ENCODE measurements at regions not wholly inside any gene's neighbourhood (a gene's known extent, or its start where the extent isn't known, plus 50 kb on each side); places are given as distances from the start of the nearest gene placed in this dataset.

DNA sequence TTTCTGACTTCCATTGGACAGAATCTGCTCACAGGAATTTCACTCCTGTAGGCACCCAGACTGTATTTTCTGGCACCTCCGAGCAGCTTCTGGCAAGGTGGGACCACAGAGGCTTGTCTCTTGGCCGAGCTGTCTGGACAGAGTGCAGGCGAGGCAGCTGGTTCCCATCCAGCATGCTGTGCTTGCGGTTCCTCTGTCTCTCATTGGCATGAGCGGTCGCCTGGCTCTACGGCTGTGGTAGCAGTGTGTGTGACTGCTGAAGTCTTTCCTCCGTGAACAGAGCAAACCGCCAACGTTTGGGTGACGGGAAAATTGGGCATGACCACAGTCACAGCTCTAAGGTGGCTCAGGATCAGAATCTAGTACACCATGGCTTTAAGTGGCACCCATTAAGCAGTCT, 411.7 kb upstream of the NETO1 start:
- DNase-seq = no peak

DNA sequence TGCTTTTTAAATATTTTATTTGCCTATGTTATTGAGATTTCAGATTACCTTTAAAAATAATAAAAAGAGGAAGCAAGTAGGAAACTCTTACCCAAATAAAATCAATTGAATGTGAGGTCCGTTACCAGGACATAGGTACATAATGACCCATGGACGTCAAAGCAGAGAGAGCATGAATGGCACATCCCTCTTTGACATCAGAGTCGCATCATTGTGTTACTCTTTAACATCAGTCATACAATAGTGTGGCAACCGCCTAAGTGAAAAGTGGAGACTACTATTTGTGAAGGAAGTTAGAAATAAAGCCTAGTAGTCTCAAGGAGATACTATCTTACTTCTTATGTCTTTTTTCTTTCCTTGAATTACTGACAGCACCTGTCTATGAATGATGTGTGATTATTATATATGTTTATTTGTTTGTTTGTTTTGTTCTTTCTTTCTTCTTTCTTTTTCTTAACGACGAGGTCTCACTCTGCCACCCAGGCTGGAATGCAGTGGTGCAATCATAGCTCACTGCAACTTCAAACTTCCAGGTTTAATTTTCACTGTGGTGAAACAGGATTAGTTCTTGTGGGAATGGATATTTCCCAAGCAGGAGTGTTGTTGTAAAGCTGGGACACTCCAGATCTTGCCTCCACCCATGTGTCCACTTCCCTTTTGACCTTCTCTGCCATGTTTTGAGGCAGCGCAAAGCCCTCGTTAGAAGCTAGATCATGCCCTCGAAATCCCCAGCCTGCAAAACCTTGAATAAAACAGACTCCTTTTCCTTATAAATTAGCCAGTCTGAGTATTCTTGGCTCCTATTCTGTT, 407.2 kb upstream of the NETO1 start:
- no peak for DNase-seq

DNA sequence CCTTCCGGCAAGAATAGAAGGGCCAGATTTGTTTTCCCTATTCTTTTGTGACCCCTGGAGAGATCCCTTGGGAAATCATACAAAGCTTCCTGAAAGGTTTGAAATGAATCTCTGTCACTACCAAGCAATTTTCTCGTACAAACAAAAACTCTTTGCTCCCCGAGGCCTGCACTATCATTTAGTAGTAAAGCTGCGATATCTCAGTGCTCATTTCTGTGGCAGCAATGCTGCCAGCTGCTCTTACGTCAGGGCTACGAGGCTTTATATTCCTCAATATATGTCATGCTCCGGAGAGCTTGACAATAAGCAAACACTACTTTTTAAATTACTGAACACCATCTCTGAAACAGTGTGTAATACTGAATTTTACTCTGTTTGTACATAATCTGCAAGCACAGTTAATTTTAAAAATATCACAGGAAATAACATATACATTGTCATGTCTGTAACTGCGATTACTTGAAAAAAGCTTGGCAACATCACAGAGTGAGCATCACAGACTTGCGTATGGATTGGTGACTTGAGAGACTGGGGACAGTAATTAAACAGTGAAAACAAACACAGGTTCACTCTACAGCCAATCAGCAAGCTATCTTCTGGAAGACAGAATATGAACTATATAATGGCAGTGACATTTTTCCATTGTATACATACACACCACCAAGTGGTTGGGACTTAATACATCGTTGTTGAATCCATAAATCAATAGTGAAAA, 403.3 kb upstream of the NETO1 start:
- no peak for DNase-seq

DNA sequence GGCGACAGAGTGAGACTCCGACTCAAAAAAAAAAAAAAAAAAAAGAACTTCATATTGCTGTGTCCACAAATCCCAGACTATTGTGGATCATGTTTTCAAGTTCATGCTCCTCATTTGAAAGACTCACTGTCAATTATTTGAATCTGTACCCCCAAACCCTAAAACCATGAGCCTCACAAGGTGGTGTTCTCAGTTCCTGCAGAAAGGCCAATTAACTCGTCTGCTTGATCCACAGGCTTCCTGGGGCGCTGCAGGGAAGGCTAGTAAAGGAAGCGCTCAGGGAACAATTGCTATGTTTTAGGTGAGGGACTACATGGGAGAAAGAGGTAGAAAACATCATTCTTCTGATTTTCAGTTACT, 396.8 kb upstream of the NETO1 start:
- no peak for DNase-seq

DNA sequence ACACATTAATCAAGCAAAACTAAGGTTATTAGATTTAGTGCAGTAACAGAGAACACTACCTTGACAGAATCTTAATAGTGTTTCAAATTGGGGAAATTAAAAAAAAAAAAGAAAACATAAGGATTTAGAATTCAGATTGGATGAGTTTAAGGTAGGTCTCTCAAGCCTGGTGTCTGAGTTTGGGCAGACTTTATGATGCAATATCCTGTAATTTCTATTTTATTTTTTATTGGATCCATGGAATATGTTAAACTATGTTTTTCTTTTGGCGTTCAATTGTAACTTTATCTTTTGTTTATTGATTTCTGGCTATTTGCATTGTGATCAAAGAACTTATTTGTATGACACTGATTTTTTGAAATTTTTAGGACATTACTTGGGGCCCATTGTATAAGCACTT, 394.1 kb upstream of the NETO1 start:
- DNase-seq = no peak

DNA sequence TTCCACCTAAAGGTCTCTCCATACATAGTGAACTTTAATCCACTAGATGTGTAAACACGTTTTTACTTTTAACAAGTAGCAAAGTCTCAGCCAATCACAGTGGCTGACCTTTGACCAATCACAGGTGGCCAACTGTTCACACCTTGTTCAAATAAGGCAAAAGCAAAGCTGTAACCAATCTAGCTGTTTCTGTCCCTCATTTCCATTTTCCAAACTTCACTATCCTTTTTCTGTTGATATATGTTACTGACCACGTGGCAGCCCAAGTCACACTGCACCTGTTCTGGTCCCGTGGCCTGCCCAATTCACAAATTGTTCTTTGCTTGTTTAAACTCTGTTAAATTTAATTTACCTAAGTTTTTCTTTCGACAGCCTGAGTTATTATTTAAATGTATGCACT, 393.5 kb upstream of the NETO1 start:
- no peak for DNase-seq

DNA sequence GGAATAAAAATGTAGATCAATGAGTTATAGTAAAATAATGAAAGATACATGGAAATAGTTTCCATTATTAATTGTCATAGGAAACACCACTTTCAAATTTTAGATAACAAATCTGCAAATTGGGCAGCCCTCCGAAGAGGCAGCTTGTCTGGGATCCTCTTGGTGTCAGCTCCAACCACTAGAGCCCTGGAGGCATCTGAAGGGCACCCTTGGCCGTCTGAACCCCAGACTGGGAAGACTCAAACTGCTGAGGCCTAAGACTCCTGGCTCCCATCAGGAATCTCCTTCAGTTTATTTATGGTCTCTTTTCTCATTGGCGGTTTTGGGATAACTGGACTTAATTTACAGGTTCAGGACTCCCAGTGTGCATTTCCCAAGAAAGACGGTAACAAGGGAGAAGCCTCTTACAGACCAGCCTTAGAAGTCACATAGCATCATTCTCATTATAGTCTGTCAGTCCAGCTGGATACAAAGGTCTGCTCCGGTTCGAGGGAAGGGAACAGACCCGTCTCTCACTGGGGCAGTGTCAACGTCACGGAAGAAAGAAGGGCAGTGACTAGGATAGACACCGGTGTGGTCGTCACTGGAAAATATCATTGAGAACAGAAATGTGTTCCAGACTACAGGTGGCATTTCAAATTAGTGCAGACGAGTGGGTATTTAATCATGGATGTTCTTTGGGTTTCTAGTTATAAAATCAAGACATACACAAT, 390.7 kb upstream of the NETO1 start:
- DNase-seq = no peak

DNA sequence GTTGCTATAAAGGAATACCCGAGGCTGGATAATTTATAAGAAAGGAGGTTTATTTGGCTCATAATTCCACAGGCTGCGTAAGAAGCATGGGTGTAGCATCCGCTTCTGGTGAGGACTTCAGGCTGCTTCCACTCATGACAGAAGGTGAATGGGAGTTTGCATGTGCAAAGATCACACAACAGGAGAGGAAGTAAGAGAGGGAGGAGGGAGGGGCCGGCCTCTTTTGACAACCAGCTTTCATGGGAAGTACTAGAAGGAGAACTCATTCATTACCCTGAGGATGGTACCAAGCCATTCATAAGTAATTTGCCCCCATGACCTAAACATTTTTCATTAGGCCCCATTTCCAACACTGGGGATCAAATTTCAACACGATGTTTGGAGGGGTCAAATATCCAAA, 386.8 kb upstream of the NETO1 start:
- no peak for DNase-seq

DNA sequence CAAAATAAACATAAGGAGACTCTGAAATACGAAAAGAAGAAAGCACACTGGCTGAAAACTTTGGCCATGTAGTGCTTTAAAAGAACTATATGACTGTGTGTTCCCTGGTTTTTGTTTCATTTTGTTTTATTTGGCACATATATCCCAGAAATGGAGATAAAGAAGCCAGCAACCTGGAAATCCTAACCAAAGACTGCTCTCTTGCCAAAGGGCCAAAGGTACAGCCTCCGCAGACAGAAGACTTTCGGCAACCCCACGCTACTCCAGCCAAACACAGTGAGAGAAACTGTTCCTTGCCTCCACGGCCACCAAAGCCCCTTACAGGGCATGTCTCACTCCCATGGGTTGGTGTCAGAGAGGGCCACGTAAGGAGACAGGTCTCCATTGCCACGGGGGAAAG, 381.2 kb upstream of the NETO1 start:
- DNase-seq = no peak

DNA sequence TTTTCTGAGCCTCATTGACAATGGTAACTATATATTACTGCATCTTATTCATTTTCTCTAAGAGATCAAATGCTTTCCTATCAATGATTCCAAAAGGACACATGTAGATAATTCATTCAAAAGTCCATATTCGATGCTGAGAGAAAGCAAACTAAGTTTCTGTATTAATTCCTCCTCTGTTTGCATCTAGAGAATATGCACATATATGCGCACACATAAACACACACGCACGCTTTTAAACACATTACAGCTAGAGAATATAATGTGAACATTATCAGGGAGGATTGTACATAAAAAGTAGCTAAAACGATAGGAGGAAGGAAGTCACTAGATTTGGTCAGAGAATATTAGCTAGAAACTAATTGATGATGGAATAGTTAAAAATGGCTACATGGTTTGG, 379.0 kb upstream of the NETO1 start:
- DNase-seq = no peak

DNA sequence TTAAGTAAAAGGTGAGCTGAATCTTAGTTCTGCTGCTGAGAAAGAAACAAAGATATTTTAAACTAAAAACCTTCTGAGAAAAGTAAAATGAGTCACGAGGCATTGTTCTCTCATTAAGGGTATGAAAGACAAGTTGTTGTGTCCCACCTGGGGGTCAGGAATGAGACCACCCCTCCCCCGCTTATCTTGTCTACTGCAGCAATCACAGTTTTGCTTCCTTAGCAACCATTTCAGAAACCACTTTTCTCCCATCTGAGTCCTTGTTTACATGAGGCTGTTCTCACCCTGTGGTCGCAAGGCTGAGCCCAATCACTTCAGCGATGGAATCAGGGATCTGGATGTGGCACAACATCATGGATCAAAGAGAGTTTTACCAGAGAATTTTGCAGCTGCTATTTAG, 377.6 kb upstream of the NETO1 start:
- DNase-seq = no peak

DNA sequence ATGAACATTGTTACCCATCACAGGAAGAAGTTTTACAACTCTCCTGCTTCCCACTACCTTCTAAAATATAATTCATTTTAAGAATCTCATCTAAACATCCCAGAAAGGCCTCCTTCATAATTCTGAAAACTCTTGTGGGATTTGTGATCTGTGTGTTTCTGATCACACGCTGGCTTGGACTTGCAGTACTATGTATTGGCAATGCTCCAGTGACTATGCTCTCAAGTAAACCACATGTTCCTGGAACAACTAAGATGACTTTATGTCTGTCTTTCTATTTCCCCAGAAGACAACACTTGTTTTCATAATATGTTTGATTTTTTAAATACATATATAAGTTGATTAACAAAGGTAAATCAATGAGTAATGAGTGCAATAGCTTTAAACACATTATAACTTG, 376.6 kb upstream of the NETO1 start:
- no peak for DNase-seq

DNA sequence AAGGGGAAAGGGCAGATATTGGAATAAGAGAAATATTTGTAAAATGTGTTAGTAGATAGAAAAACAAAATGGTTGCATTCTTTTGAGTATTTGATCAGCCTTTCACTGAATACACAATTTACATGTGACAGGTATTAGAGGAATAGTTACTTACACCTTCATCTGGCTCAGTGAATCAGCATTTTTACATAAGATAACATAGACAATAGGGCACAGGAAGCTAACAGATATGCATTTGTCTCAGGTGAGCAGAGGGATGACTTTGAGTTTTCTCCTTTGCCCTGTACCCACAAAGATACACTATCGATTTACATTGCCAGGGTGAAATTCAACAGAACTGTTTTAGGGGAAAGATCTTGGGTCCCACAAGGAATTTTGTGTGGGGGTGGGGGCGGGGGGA, 373.1 kb upstream of the NETO1 start:
- DNase-seq = no peak

DNA sequence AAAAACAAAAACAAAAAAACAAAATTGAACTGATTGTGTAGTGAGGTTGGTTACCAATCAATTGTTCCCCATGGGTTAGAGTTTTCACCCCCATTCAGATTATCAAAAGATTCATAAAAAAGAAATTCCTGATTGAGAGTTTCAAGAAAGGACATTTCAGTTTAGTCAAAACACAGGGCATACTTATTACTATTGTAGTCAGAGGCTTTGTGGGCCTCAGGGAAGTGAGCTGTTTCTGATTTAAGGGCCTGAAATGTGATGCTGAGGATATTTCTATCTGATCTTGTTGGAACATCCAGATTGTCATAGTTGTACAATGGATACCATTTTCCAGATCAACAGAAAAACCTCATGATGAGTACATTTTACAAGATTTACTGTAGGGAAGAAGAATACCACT, 368.1 kb upstream of the NETO1 start:
- no peak for DNase-seq

DNA sequence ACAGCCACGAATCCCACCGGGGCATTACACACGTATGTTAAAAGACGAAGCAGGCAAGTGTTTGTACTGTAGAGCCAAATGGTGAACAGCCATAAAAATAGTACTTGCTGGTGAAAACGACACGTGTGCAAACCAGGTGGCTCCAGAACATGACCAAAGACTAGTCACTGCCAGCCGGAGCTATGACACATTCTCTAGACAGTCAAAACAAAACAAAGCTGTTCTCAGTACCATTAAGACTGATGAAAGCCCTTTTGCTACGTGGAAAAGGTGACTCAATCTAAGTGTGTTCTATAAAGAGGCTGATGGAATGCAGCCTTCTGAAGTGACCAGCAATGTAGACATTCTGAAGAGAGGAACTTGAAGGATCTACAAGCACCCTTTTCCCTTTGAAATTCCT, 367.7 kb upstream of the NETO1 start:
- no peak for DNase-seq

DNA sequence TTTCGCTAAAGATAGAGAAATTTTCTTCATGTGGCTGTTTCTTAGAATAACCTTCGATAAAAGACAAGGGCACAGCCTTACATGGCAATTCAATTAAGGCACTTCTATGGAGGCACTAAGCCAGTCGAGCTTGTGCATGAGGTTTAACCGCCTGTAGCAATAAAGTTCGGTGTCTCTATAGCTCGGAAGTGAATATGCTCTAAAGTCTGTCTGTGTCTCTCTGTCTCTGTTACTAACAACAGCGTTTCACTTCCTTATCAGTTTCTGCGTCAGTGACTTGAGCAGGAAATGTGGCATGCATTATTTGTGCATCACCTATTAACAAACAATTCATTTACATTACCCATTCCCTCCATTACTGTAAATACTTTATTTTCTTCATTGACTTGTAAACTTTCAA, 365.1 kb upstream of the NETO1 start:
- DNase-seq = no peak

DNA sequence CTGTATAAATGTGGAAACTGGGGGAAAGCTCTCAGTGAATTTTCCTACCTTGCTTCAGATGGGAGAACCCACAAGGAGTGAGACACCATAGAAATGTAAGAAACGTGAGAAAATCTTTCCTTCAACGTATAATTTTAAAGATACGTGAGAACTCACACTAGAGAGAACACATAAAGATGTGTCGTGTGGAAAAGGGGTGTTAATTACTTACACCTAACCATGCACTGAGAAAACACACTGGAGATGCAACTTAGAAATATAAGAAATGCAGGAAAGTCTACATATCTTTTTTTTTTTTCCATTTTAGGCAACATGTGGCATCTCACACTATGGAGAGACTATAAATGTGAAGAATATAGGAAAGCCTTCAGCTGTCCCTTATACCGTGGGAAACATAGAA, 352.9 kb upstream of the NETO1 start:
- no peak for DNase-seq

DNA sequence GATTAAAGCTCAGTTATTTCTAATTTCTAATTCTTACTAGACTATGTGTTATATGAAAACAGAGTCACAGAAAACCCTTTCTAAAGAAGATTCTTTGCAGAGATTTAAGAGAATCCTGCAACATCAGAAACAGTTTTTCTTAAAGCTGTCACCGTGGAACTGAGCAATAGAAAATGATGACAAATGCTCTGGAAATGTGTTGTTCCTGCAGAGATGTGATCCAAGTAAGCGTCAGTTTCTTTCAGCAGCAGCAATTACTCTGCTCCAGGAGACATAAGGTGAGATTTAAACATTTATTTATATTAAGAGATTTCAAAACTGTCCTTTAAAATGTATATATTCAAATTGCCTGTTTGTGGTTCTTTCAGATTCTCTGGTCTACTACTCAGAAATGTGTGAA, 350.5 kb upstream of the NETO1 start:
- no peak for DNase-seq

DNA sequence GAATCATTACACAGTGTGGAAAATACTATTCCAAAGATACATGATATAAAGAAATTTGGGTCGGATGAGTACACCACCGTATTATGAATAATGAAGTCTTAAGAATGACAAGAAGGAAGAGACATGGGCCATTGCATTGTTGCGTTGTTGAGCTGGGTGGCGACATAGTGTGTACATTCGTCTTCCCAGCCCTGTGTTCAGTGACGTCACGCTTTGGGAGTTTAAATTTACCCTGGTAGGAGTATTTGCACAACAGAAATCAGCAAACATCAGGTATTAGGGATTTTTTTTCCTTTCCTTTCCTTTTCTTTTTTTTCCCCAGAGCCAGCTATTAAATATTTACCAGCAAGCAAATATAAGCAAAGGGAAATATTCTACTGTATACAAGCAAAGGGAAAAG, 347.2 kb upstream of the NETO1 start:
- DNase-seq = no peak

DNA sequence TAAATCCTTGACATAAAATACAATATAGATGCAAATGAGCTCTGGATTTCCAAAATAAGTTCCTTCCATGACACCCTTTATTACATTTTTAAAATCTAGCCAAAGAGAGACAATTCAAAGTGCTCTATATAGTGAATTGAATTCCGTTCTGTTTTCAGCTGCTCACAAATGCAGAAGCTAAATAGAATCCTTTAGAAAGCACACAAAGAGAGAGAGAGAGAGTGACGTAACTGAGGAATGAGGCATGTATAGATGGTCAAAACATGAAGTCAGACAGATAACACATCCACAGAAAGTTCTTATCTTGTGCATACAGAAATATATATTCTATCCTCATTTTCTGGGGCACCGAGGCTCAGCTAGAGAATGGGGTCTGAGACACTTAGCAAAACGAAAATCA, 344.7 kb upstream of the NETO1 start:
- no peak for DNase-seq

DNA sequence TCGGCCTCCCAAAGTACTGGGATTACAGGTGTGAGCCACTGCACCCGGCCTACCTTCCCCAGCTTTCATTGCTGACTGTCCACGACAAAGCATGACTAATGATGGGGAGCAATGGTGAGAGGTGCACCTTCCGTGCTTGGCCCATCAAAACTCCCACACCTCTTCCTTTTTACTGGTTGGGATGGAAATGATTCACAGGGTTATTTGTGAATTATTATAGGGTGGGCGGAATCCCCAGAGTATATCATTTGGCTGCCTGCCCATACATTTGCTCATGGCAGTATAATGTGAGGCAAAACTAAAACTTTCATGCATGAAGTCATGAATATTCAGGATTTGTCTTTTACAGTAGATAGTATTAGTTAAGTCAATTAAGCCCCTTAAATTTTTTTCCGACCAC, 334.2 kb upstream of the NETO1 start:
- no peak for DNase-seq

DNA sequence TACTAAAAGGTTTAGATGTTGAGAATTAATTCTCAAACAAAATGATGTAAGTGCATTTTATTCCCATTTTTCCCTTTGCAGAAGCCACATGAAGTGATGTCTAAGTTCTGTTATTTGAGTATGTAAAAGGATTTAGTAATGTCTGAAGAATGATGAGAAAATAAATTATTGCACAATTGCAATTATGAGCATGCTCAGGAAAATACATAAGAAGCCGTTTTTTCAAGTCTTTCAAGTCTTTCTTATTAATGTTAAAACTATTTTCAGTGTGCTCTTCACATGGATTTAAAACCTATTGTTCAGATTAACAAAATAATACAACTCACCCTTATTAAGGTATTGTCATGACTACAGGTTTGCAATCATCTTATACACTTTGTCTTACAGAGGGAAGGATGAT, 331.4 kb upstream of the NETO1 start:
- no peak for DNase-seq

DNA sequence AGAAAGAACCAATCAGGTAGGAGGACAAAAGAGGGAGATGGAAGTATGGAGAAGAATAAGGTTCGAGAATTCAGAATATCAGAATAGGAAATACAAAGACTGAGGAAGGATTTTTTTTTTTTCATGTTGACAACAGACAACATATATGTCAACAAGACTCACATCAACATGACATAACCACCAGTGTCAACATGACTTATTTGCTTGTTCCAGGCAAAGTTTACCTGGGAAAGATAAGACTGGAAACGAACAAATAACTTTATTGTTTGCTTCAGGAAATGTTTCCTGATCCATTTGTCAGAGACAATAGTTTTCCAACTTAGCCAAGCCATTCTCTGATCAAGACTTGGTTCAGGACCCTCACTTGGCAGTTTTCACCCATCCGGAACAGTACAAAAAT, 321.9 kb upstream of the NETO1 start:
- DNase-seq = no peak

DNA sequence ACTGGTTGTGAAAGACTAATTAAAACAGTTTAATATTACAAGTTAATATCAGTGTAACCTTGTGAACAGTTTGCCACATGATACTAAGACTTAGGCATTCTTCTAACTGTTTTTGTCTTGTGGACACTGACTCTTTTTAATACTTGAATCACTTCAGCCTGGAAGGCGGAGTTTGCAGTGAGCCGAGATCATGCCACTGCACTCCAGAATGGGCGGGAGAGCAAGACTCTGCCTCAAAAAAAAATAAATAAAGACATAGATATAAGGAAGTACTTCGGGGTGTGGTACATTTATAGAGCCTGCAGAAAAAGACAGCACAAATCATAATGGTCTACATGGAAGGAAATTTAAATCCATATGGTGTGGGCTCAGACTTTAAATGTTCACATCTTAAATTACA, 300.4 kb upstream of the NETO1 start:
- DNase-seq = no peak
